K562 (cell line): ENCODE measurements at regions not wholly inside any gene's neighbourhood (a gene's known extent, or its start where the extent isn't known, plus 50 kb on each side); places are given as distances from the start of the nearest gene placed in this dataset.

ENCODE experiments used
- BCL6 ChIP-seq: fragments of 250-450 bp; sonication (Bioruptor Pico); IDR thresholded peaks from 2 replicates; pipeline ENCODE4 v1.4.0; 2020
- NR3C1 ChIP-seq: sonication (generic); formaldehyde crosslinking; IDR thresholded peaks from 2 replicates; pipeline ENCODE4 v1.8.1; 2022; ENCODE audit warnings: missing genetic modification reagents
- PHF8 ChIP-seq: fragments of 200-600 bp; sonication (generic); IDR thresholded peaks from 2 replicates; pipeline ENCODE4 v1.6.1; 2012; ENCODE audit warnings: mixed run types, mild to moderate bottlenecking, inconsistent platforms, low read length, moderate library complexity, borderline replicate concordance
- RAD21 ChIP-seq, 2 experiments: fragments of 250-450 bp in 1 of 2; fragments of 450-650 bp in 1 of 2; sonication (Bioruptor Pico) in 1 of 2; formaldehyde crosslinking in 1 of 2; IDR thresholded peaks in 1 of 2; conservative IDR thresholded peaks in 1 of 2; 2 replicates each; pipeline versions ENCODE4 v1.4.0 to v1.8.0; 2020 to 2022; ENCODE audit warnings: mild to moderate bottlenecking in 2 of 2, moderate library complexity in 1 of 2
- THRAP3 ChIP-seq: fragments of 450-650 bp; IDR thresholded peaks from 2 replicates; pipeline ENCODE4 v1.6.1; 2016; ENCODE audit warnings: mild to moderate bottlenecking, inconsistent platforms, borderline replicate concordance
- TSC22D4 ChIP-seq: fragments of 450-650 bp; IDR thresholded peaks from 2 replicates; pipeline ENCODE4 v1.6.1; 2016; ENCODE audit warnings: missing genetic modification characterization, missing biosample characterization, control low read depth
- ZNF121 ChIP-seq: sonication (generic); formaldehyde crosslinking; conservative IDR thresholded peaks from 2 replicates; pipeline ENCODE4 v1.8.0; 2022; ENCODE audit warnings: missing genetic modification reagents
- ZNF124 ChIP-seq: sonication (generic); formaldehyde crosslinking; IDR thresholded peaks from 2 replicates; pipeline ENCODE4 v1.8.1; 2022; ENCODE audit warnings: missing genetic modification reagents
- ZNF134 ChIP-seq: fragments of 250-450 bp; sonication (Bioruptor Pico); conservative IDR thresholded peaks from 2 replicates; pipeline ENCODE4 v1.4.0; 2020
- ZNF23 ChIP-seq: fragments of 250-450 bp; sonication (Bioruptor Pico); IDR thresholded peaks from 2 replicates; pipeline ENCODE4 v1.4.0; 2020; ENCODE audit warnings: mild to moderate bottlenecking
- TF ChIP-seq, protein P1 (sequence below): fragments of 450-650 bp; IDR thresholded peaks from 2 replicates; pipeline ENCODE4 v1.6.1; 2016
- TF ChIP-seq, protein P2 (sequence below): fragments of 450-650 bp; IDR thresholded peaks from 2 replicates; pipeline ENCODE4 v1.6.1; 2017; ENCODE audit warnings: mild to moderate bottlenecking, moderate library complexity
- TF ChIP-seq, protein P3 (sequence below), 3 experiments: IDR thresholded peaks in 2 of 3; conservative IDR thresholded peaks in 1 of 3; 2 replicates each; pipeline ENCODE4 v1.5.1; 2011 to 2012; ENCODE audit warnings: low read length in 3 of 3, mild to moderate bottlenecking in 3 of 3, control low read depth in 2 of 3, improper control_type of control experiment in 1 of 3, inconsistent platforms in 1 of 3, low read depth in 1 of 3, mixed read lengths in 1 of 3, moderate library complexity in 1 of 3; ENCODE audit not compliant: insufficient read depth in 2 of 3
- TF ChIP-seq, protein P4 (sequence below): fragments of 250-450 bp; sonication (Bioruptor Pico); IDR thresholded peaks from 2 replicates; pipeline ENCODE4 v1.8.0; 2021; ENCODE audit warnings: mild to moderate bottlenecking, moderate library complexity
- TF ChIP-seq, protein P5 (sequence below): fragments of 250-450 bp; sonication (Bioruptor Pico); IDR thresholded peaks from 2 replicates; pipeline ENCODE4 v1.4.0; 2020; ENCODE audit warnings: mild to moderate bottlenecking, moderate library complexity

DNA sequence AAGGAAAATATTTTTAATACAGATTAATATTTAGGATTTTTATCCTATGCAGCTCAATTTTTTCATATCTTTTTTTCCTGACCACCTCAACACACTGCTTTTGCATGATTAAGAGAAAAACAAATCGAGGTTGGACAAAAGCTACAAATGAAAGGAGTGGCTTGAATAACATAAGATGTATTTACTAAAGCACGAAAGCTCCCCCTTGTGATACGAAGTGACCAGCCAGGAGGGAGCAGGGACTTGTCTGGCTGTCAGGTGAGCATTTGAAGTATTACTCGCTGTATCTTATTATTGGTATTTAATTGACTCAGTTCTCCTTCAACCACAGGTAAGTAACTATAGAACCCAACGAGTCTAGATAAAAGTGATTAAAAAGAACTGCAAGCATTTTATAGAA is 265.2 kb upstream of the PHF14 start (continued):
- TF ChIP-seq, protein P1, sequence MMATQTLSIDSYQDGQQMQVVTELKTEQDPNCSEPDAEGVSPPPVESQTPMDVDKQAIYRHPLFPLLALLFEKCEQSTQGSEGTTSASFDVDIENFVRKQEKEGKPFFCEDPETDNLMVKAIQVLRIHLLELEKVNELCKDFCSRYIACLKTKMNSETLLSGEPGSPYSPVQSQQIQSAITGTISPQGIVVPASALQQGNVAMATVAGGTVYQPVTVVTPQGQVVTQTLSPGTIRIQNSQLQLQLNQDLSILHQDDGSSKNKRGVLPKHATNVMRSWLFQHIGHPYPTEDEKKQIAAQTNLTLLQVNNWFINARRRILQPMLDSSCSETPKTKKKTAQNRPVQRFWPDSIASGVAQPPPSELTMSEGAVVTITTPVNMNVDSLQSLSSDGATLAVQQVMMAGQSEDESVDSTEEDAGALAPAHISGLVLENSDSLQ = peak; percentile 38
- TF ChIP-seq NR3C1 (CRISPR knock-in tag) (no peak), BCL6 (no peak), TSC22D4 (tag) (no peak), ZNF124 (CRISPR knock-in tag) (no peak), PHF8 (no peak), ZNF121 (CRISPR knock-in tag) (no peak), ZNF23 (no peak), ZNF134 (no peak), THRAP3 (no peak), RAD21 (CRISPR knock-in tag; conservative IDR thresholded peaks at IDR 0.05 in 1 of 2, IDR thresholded peaks at IDR 0.05 in 1 of 2) (peak; percentile 48 to 63)
- TF ChIP-seq, protein P2, sequence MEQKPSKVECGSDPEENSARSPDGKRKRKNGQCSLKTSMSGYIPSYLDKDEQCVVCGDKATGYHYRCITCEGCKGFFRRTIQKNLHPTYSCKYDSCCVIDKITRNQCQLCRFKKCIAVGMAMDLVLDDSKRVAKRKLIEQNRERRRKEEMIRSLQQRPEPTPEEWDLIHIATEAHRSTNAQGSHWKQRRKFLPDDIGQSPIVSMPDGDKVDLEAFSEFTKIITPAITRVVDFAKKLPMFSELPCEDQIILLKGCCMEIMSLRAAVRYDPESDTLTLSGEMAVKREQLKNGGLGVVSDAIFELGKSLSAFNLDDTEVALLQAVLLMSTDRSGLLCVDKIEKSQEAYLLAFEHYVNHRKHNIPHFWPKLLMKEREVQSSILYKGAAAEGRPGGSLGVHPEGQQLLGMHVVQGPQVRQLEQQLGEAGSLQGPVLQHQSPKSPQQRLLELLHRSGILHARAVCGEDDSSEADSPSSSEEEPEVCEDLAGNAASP = no peak
- TF ChIP-seq, protein P3, sequence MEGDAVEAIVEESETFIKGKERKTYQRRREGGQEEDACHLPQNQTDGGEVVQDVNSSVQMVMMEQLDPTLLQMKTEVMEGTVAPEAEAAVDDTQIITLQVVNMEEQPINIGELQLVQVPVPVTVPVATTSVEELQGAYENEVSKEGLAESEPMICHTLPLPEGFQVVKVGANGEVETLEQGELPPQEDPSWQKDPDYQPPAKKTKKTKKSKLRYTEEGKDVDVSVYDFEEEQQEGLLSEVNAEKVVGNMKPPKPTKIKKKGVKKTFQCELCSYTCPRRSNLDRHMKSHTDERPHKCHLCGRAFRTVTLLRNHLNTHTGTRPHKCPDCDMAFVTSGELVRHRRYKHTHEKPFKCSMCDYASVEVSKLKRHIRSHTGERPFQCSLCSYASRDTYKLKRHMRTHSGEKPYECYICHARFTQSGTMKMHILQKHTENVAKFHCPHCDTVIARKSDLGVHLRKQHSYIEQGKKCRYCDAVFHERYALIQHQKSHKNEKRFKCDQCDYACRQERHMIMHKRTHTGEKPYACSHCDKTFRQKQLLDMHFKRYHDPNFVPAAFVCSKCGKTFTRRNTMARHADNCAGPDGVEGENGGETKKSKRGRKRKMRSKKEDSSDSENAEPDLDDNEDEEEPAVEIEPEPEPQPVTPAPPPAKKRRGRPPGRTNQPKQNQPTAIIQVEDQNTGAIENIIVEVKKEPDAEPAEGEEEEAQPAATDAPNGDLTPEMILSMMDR (IDR thresholded peaks at IDR 0.05 in 2 of 3, conservative IDR thresholded peaks at IDR 0.05 in 1 of 3; ENCODE audit: insufficient read depth in 2 of 3, low read depth in 1 of 3, low read length in 3 of 3) = peak; percentile 41 to 64 (median 57); a peak in 5 of 6 replicates
- TF ChIP-seq, protein P4, sequence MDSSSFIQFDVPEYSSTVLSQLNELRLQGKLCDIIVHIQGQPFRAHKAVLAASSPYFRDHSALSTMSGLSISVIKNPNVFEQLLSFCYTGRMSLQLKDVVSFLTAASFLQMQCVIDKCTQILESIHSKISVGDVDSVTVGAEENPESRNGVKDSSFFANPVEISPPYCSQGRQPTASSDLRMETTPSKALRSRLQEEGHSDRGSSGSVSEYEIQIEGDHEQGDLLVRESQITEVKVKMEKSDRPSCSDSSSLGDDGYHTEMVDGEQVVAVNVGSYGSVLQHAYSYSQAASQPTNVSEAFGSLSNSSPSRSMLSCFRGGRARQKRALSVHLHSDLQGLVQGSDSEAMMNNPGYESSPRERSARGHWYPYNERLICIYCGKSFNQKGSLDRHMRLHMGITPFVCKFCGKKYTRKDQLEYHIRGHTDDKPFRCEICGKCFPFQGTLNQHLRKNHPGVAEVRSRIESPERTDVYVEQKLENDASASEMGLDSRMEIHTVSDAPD (CRISPR knock-in tag) = no peak
- TF ChIP-seq, protein P5, sequence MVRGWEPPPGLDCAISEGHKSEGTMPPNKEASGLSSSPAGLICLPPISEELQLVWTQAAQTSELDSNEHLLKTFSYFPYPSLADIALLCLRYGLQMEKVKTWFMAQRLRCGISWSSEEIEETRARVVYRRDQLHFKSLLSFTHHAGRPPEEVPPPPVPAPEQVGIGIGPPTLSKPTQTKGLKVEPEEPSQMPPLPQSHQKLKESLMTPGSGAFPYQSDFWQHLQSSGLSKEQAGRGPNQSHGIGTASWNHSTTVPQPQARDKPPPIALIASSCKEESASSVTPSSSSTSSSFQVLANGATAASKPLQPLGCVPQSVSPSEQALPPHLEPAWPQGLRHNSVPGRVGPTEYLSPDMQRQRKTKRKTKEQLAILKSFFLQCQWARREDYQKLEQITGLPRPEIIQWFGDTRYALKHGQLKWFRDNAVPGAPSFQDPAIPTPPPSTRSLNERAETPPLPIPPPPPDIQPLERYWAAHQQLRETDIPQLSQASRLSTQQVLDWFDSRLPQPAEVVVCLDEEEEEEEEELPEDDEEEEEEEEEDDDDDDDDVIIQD (CRISPR knock-in tag) = no peak
